DMS 273 (cell line): ENCODE measurements at regions not wholly inside any gene's neighbourhood (a gene's known extent, or its start where the extent isn't known, plus 50 kb on each side); places are given as distances from the start of the nearest gene placed in this dataset.
A peak's percentile ranks its signal among the peaks of the same experiment; 100 is the strongest.

Experiments used
- DNase-seq: peaks from one replicate; lab custom pipeline; 2025; ENCODE audit not compliant: unreplicated experiment; lab: John Stamatoyannopoulos, UW

DNA sequence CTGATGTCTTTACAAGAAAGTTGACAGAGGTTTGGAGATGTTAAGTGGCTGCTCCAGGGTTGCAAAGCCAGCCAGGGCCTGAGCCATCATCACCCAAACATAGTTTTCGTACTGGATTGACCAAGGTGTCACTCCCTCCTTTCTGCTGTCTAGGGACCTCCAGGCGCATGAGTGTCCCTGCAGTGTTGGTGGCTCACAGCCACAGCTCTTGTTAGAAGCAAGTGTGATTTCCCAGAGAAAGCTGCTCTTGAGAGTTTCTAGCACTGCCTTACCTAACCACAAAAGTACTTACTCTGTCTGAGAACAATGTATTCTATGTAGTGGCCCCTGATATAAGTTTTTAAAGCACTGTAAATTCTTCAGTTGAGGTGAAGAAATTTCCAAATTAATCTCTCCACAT, 144.1 kb downstream of the SOX2 start:
- DNase-seq, result no peak

DNA sequence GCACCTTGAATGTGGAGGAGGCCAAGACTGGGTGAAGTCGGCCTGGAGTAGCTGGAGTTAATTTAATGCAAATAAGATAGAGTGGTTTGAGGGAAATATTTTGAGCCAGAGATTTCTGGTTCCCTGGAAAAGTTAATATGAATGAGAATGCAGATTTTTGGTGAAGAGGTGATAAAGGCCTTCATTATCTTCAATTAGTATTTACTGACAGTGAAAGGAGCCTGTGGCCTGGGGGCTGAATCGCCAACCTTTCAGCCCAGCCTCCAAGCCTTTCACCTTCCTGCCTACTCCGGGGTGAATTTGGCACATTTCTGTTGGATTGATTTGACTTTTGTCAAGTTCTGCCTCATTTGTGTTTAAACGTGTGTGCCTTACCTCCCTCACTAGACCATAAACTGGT, 147.8 kb downstream of the SOX2 start:
- no peak for DNase-seq

DNA sequence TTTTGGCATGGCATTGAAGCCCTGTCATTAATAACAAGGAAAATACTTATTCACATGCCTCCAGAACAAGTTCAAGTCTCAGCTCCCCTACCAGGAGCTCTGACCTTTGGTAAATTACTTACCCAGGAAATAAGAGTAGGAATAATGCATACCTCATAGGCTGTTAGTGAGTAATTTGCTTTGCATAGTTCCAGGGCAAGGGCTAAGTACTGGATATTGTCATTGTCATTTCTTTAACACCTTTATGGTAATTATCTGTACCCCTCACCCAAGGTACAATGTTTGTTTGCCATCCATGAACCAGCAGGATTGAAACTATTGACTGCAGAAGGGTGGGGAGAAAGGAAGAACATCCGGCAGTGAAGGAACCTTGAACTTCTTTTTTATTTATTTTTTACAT, 148.5 kb downstream of the SOX2 start:
- no peak for DNase-seq

DNA sequence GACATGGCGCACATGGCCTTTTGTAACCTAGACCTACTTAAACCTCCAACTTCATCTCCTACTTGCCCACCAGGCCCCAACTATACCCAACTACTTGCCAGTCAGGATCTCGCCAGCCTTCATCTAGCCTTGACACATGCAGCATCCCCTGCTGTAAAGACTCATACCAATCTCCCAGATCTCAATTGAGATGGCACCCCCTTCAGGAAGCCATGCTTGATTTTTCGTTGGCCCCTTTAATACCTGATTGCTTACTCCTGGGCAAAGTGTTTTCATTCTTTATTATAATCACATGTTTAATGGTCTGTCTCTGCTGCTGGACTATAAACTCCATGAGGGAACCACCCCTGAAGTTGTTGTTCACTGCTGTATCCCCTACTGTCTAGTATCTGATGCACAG, 150.8 kb downstream of the SOX2 start:
- no peak for DNase-seq

DNA sequence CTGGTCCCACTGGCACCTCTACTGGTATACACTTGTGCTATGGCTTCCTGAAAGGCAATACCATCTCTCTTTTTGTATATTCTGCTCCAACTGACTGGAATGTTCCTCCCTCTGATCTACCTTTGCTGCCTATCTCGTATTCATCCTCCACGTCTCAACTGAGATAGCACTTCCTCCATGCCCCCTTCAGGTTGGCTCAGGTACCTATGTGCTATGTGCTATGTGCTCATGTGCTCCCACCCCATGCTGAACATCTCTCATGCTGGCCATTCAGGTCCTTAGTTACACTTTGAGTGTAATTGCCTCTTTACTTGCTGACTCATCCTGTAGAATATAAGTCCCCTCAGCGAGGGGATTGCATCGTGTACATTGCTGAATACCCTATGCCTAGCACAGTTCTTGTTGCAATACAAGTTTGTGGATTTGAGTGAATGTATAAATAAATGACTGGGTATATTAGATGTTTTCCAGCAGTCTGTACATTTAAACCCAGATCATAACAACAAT, 156.9 kb downstream of the SOX2 start:
- DNase-seq, result no peak

DNA sequence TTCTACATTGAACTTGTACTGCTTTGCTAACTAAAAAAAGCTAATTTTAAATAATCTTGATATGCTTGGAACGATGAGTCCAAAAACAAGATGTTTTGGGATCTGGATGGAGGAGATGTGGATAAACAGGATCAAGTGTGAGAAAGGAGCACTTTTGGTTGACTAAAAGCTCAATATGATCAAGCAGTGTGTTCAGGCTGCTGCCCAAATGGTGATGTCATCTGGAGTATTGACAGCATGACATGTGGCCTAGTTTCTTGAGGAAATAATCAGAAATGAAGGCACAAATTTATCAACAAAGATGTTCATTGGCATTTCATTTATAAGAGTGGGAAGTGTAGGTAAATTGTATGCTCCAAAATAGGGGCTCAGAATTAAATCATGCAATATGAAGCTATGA, 161.2 kb downstream of the SOX2 start:
- peak; percentile 14 for DNase-seq

DNA sequence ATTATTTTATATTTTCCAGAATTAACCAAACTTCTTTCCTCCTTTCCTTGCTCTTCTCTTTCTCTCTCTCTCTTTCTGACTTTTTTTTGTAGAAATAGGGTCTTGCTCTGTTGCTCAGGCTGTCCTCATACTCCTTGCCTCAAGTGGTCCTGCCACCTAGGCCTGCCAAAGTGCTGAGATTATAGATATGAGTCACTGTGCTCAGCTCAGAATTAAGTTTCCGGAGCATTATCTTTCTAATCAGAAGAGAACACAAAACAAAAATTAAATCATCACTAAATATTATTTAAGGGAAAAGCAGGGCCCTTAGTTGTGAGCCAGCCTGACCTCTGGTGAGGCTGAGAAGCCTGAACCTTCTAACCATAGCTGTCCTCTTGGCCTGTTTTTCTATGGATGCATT, 168.2 kb downstream of the SOX2 start:
- DNase-seq, result no peak

GRCh38 chr3:181880331-181880730, 168.6 kb downstream of the SOX2 start:
- DNase-seq, result peak; percentile 16

DNA sequence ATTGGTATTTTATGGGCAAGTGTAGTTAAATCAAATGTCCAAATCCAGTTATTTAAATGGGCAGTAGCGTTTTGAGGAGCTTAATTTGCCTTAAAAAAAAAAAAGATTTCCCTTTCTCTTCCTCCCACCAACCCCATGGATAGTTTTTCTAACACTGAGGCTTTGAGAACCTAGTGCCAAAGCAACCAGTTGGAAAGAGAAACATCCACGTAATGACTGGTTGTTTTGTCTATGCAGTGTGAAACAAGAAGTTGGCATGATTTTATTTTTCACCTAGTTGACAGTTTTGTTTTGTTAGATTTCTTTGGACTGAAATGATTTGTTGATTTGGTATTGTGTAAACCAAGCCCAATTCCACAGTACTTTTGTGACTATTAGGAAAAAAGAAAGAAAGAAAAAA, 170.0 kb downstream of the SOX2 start:
- no peak for DNase-seq

- DNase-seq, result no peak
Measured at GRCh38 chr3:181885868-181886630, 174.3 kb downstream of the SOX2 start.

DNA sequence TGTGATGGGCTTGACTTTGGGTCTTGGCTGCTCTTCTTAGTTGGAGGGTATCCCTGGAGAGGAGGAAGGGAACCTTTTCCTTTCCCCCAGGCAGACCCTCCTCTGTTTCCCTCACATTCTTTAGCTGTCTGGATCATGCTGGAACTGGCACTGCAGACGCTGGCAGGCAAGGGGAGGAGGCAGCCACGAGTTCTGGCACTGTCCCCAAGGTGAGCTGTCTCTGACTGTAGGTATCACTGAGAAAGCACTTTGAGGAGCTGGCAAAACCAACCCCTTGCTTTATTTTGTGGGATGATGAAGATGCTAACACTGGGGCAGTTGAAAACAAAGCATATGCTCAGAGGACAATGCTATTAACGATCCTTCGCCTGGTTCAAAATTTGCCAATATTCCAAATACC, 175.0 kb downstream of the SOX2 start:
- DNase-seq, result no peak

DNA sequence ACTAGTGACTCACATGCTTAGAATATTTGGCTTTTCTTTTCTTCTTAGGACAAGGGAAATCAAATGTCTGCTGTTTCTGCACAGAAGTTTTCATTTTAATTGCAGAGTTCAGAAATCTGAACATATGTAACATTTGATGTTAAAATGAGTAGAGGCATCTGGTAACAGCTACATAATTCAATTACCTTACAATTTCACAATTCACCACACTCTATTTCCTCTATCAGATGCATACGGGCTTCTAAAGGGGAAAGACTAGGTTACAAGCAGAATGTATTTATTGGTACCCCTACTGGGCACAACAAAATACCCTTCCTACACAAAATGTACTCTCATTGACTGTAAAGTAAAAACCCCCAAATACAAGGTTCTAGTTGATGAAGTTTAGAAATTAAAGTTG, 176.0 kb downstream of the SOX2 start:
- DNase-seq, result no peak

DNA sequence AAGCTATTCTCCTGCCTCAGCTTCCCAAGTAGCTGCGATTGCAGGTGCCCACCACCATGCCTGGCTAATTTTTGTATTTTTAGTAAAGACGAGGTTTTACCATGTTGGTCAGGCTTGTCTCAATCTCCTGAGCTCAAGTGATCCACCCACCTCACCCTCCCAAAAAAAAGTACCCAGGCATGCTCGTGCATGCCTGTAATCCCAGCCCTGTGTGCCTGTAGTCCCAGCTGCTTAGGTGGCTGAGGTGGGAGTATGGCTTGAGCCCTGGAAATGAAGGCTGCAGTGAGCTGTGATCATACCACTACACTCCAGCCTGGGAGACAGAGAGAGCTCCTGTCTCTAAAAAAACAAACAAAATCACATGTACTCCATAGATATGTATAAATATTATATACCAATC, 176.5 kb downstream of the SOX2 start:
- DNase-seq, result peak; percentile 18

DNA sequence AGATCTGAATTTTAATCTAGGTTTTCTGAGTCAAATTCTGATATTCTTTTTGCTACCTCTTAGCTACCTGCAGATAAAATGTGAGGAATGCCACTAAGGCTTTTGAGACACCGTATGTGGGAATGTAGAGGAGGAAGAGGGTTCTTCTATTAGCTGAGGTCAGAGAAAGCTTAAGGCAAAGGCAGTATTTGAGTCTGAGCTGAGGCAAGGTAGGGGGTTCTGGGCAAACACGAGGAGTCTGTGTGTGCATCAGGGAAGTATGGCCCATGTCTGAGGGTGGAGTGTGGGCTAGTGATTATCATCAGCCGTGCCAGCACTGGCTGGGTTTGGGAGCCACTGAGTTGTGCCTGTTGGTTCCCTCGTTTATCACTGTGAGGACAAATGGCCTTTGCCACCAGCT, 181.1 kb downstream of the SOX2 start:
- no peak for DNase-seq

DNA sequence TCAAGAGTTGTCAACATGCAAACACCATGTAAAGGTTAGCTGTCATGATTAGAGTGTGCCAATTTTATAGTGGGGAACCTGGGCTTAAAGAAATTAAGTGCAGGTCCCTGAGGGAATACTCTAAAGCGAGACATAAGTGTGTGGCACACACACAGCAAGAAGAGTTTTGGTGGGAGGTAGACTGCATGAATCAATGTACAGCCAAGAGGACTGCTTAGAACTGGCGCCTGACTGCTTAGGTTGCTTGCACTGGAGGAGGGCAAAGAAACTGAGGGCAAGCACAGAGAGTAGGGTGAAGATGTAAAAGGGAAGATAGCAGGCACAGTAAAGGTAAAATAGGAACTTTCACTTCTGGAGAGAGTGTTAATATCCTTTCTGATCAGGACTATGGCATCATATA, 184.9 kb downstream of the SOX2 start:
- peak; percentile 29 for DNase-seq

GRCh38 chr3:181899702-181900101, 188.0 kb downstream of the SOX2 start:
- no peak for DNase-seq

GRCh38 chr3:181901626-181902025, 189.9 kb downstream of the SOX2 start:
- DNase-seq, result no peak

DNA sequence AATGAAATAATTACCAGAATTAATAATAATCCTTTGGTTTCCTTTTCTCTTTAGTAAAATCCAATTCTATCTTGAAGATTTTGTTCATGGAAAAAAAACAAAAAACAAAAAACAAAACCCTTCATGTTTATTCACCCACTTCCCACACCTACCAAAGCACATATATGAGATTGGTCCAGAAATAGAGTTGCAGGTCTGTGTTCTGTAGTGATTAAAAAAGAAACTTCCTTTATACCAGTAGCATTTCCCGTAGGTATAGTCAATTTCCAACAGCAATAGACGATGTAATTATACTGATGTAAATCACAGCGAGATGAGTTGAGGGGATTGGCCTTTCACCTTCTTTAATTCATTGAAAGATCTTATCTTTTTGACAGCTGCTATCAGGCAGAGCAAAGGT, 194.6 kb downstream of the SOX2 start:
- DNase-seq, result no peak

- no peak for DNase-seq
Measured at GRCh38 chr3:181909241-181909640, 197.5 kb downstream of the SOX2 start.

GRCh38 chr3:181912384-181912783, 200.7 kb downstream of the SOX2 start:
- no peak for DNase-seq

- no peak for DNase-seq
Measured at GRCh38 chr3:181913254-181913653, 201.5 kb downstream of the SOX2 start.

DNA sequence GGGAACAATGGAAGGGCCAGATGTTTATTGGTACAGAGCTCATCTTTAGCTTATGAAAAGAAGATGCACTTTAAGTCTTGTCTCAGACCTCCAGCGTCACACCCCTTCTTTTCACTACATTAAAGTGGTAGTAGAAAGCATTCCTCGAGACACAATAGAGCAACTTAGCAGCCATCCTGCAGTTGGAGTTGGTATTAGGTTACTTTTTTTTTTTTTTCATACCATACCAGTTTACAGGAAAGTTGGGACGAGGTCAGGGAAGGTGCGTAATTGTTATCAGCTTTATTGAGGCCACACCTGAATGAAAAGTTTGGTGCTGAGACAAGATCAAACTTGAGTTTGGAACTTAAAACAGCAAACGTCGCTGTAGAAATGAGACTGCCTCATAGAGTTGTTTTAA, 203.8 kb downstream of the SOX2 start:
- DNase-seq, result no peak

GRCh38 chr3:181916013-181916412, 204.3 kb downstream of the SOX2 start:
- no peak for DNase-seq
